GM12878 (cell line): ENCODE measurements at regions not wholly inside any gene's neighbourhood (a gene's known extent, or its start where the extent isn't known, plus 50 kb on each side); places are given as distances from the start of the nearest gene placed in this dataset.

Source experiments
- ATAC-seq: fragments of 200-7000 bp; cut with Tn5 transposase; 3 replicates; pipeline ENCODE4 v1.9.1; 2020; ENCODE audit warnings: mild to moderate bottlenecking, moderate library complexity
- BruUV-seq: library from RNA; stranded (reverse); fragments of 400-500 nt; replicated peaks from 2 replicates; lab custom pipeline; 2021; lab: Mats Ljungman, UMichigan
- CTCF ChIA-PET: fragments of 300-600 bp; sonication (Branson Sonifier 250); formaldehyde crosslinking; extraction: SDS; loops from one replicate; lab custom pipeline; 2021; ENCODE audit warnings: inconsistent platforms; lab: Yijun Ruan, JAX
- POLR2A ChIA-PET: fragments of 350-600 bp; formaldehyde crosslinking; extraction: SDS; loops from one replicate; lab custom pipeline; 2021; ENCODE audit warnings: inconsistent platforms; lab: Charles Lee
- RAD21 ChIA-PET: fragments of 300-600 bp; sonication (Branson Sonifier 250); formaldehyde crosslinking; loops from one replicate; lab custom pipeline; 2023; ENCODE audit warnings: antibody characterized with exemption; ENCODE audit not compliant: unreplicated experiment; lab: Charles Lee
- SMC1A ChIA-PET: fragments of 300-600 bp; sonication (Branson Sonifier 250); formaldehyde crosslinking; loops from one replicate; lab custom pipeline; 2023; ENCODE audit not compliant: unreplicated experiment, uncharacterized antibody; lab: Charles Lee
- DNase-seq: peaks from one replicate; pipeline ENCODE4 v3.0.0-alpha.2; 2011; ENCODE audit warnings: low read depth, low spot score
- FAIRE-seq: peaks from 3 replicates; lab custom pipeline; 2011; peaks lifted over from hg19 to GRCh38; lab: Jason Lieb, UNC
- H2AFZ ChIP-seq: 2 replicates; pipeline ENCODE4 v1.6.0; 2011; ENCODE audit warnings: low read depth, low read length, control low read depth; ENCODE audit not compliant: control insufficient read depth
- H3K27ac ChIP-seq: 2 replicates; pipeline ENCODE4 v1.5.1; 2011; ENCODE audit warnings: control low read depth; ENCODE audit not compliant: control insufficient read depth, insufficient read depth
- H3K27me3 ChIP-seq, 2 experiments: replicated peaks in 1 of 2; 2 replicates each; pipeline versions ENCODE4 v1.6.0 to v1.6.1; 2011; ENCODE audit warnings: low read length in 1 of 2; ENCODE audit not compliant: control insufficient read depth in 2 of 2, insufficient read depth in 2 of 2
- H3K36me3 ChIP-seq, 2 experiments: 2 replicates each; pipeline ENCODE4 v1.5.1; 2011; ENCODE audit warnings: low read length in 1 of 2; ENCODE audit not compliant: control insufficient read depth in 2 of 2, insufficient read depth in 2 of 2
- H3K4me1 ChIP-seq: 2 replicates; pipeline ENCODE4 v1.6.1; 2011; ENCODE audit warnings: mild to moderate bottlenecking, low read length, moderate library complexity, mixed read lengths; ENCODE audit not compliant: control insufficient read depth, insufficient read depth
- H3K4me2 ChIP-seq: 2 replicates; pipeline ENCODE4 v1.6.0; 2011; ENCODE audit warnings: control low read depth; ENCODE audit not compliant: control insufficient read depth, insufficient read depth
- H3K4me3 ChIP-seq: fragments of 200-600 bp; sonication (generic); 2 replicates; pipeline ENCODE4 v1.5.1; 2016
- H3K79me2 ChIP-seq: 2 replicates; pipeline ENCODE4 v1.6.0; 2011; ENCODE audit warnings: low read length; ENCODE audit not compliant: control insufficient read depth, insufficient read depth
- H3K9ac ChIP-seq: 2 replicates; pipeline ENCODE4 v1.8.0; 2011; ENCODE audit warnings: low read length, control low read depth, mixed read lengths; ENCODE audit not compliant: control insufficient read depth, insufficient read depth
- H3K9me3 ChIP-seq: replicated peaks from 3 replicates; pipeline ENCODE4 v1.5.1; 2011; ENCODE audit warnings: mild to moderate bottlenecking, low read length; ENCODE audit not compliant: control insufficient read depth, insufficient read depth
- H4K20me1 ChIP-seq: 2 replicates; pipeline ENCODE4 v1.6.0; 2011; ENCODE audit not compliant: control insufficient read depth, insufficient read depth
- CBFB ChIP-seq: IDR thresholded peaks from 2 replicates; pipeline ENCODE4 v1.6.1; 2016; ENCODE audit warnings: antibody characterized with exemption, low read depth
- EED ChIP-seq: sonication (generic); IDR thresholded peaks from 2 replicates; pipeline ENCODE4 v1.6.1; 2016; ENCODE audit warnings: antibody characterized with exemption, low read depth
- MYB ChIP-seq: fragments of 150-350 bp; IDR thresholded peaks from 2 replicates; pipeline ENCODE4 v1.6.1; 2014; ENCODE audit warnings: mild to moderate bottlenecking, low read depth, low read length, borderline replicate concordance
- ZNF592 ChIP-seq: fragments of 450-650 bp; IDR thresholded peaks from 2 replicates; pipeline ENCODE4 v1.6.1; 2017; ENCODE audit warnings: mild to moderate bottlenecking, moderate library complexity
- WGBS: methylation state at CpG from one replicate; pipeline ENCODE4 v1.1.6; 2016; ENCODE audit warnings: low lambda C conversion rate; ENCODE audit not compliant: insufficient replicate concordance, insufficient coverage; ENCODE audit errors: missing lambda C conversion rate; 5-methylcytosine and 5-hydroxymethylcytosine counted together
- in situ Hi-C: fragments of 300-500 bp; cut with MboI; formaldehyde crosslinking; loops from 9 replicates; pipeline ENCODE4 v1.14.3; 2018; ENCODE audit warnings: mixed read lengths
- intact Hi-C: fragments of 100-400 bp; cut with micrococcal nuclease; formaldehyde crosslinking; loops from one replicate; pipeline ENCODE4 v1.14.2; 2022; ENCODE audit not compliant: unreplicated experiment

GRCh38 chr6:47111685-47112084, 69.6 kb upstream of the ADGRF1 start:
- FAIRE-seq (no peak), ATAC-seq (no peak), DNase-seq (no peak)
- intact Hi-C loops: no loop called here
- 6% methylated on average over 1 of the region's 1 CpG for WGBS
- no peaks in the 10 kb centered on the region for H3K4me1 ChIP-seq
- no peaks in the 10 kb centered on the region for H3K9me3 ChIP-seq
- SMC1A ChIA-PET: interaction anchor here (0.8 to 1.1 kb wide), 2 partner anchors 46 to 197 kb away, joined by 3 to 4 read pairs; no protein-coding TSS in a partner anchor
- H3K27me3 ChIP-seq: no peaks in the 10 kb centered on the region
- no peak overlapping the region for H3K9ac ChIP-seq
- in situ Hi-C loops: no loop called here
- RAD21 ChIA-PET: interaction anchor here (1.7 kb wide), 1 partner anchor 14 kb away, joined by 6 read pairs; no protein-coding TSS in a partner anchor
- TF ChIP-seq CBFB (no peak), ZNF592 (no peak), EED (no peak), MYB (no peak)
- no TSS peak for BruUV-seq
- no peak overlapping the region for H3K4me3 ChIP-seq
- H3K79me2 ChIP-seq: no peaks in the 10 kb centered on the region
- H4K20me1 ChIP-seq: no peaks in the 10 kb centered on the region
- H3K4me2 ChIP-seq: no peak overlapping the region
- no peak overlapping the region for H2AFZ ChIP-seq
- CTCF ChIA-PET: no interaction called here
- H3K36me3 ChIP-seq: no peaks in the 10 kb centered on the region
- POLR2A ChIA-PET: no interaction called here
- no peak overlapping the region for H3K27ac ChIP-seq
